Mesendoderm (in vitro differentiated cells): ENCODE measurements at regions not wholly inside any gene's neighbourhood (a gene's known extent, or its start where the extent isn't known, plus 50 kb on each side); places are given as distances from the start of the nearest gene placed in this dataset.

ENCODE experiments used
- DNase-seq: peaks from one replicate; pipeline ENCODE4 v3.0.0; 2013
- H2AK5ac ChIP-seq: 2 replicates; pipeline ENCODE4 v1.6.1; 2013; ENCODE audit warnings: low read length, inconsistent platforms
- H2BK120ac ChIP-seq: 2 replicates; pipeline ENCODE4 v1.6.1; 2013; ENCODE audit warnings: low read depth, mild to moderate bottlenecking, low read length, moderate library complexity, mixed read lengths
- H2BK15ac ChIP-seq: replicated peaks from 2 replicates; pipeline ENCODE4 v1.6.1; 2013; ENCODE audit warnings: low read depth, mild to moderate bottlenecking, moderate library complexity
- H2BK5ac ChIP-seq: 2 replicates; pipeline ENCODE4 v1.6.1; 2013; ENCODE audit warnings: low read length, inconsistent platforms
- H3K18ac ChIP-seq: 2 replicates; pipeline ENCODE4 v1.6.1; 2013; ENCODE audit warnings: mild to moderate bottlenecking, low read length, mixed read lengths
- H3K23ac ChIP-seq: one replicate; pipeline ENCODE4 v1.6.1; 2013; ENCODE audit warnings: low read length
- H3K27ac ChIP-seq: 2 replicates; pipeline ENCODE4 v1.5.1; 2013; ENCODE audit warnings: low read depth, mild to moderate bottlenecking, inconsistent platforms, low read length, moderate library complexity
- H3K27me3 ChIP-seq: 2 replicates; pipeline ENCODE4 v1.6.1; 2013; ENCODE audit warnings: low read length, control low read depth, mild to moderate bottlenecking, inconsistent platforms; ENCODE audit not compliant: insufficient read depth, poor library complexity
- H3K36me3 ChIP-seq: 2 replicates; pipeline ENCODE4 v1.6.1; 2013; ENCODE audit warnings: low read length, inconsistent platforms; ENCODE audit not compliant: control insufficient read depth, insufficient read depth
- H3K4ac ChIP-seq: one replicate; pipeline ENCODE4 v1.6.1; 2013; ENCODE audit warnings: low read depth, mild to moderate bottlenecking, low read length, moderate library complexity
- H3K4me1 ChIP-seq: 2 replicates; pipeline ENCODE4 v1.6.1; 2013; ENCODE audit warnings: low read depth, low read length, inconsistent platforms; ENCODE audit not compliant: control insufficient read depth
- H3K4me2 ChIP-seq: 2 replicates; pipeline ENCODE4 v1.6.1; 2013; ENCODE audit warnings: low read length
- H3K4me3 ChIP-seq: 2 replicates; pipeline ENCODE4 v1.5.1; 2013; ENCODE audit warnings: mild to moderate bottlenecking, low read length
- H3K56ac ChIP-seq: one replicate; pipeline ENCODE4 v1.6.1; 2013; ENCODE audit warnings: low read length
- H3K79me1 ChIP-seq: 2 replicates; pipeline ENCODE4 v1.6.1; 2013; ENCODE audit warnings: low read length, inconsistent platforms
- H3K79me2 ChIP-seq: 2 replicates; pipeline ENCODE4 v1.6.1; 2013; ENCODE audit warnings: mild to moderate bottlenecking, low read length; ENCODE audit not compliant: control insufficient read depth, insufficient read depth
- H3K9ac ChIP-seq: 2 replicates; pipeline ENCODE4 v1.6.1; 2013; ENCODE audit warnings: low read length, inconsistent platforms
- H4K5ac ChIP-seq: one replicate; pipeline ENCODE4 v1.6.1; 2013; ENCODE audit warnings: low read length
- H4K8ac ChIP-seq: one replicate; pipeline ENCODE4 v1.6.1; 2013; ENCODE audit warnings: low read depth, mild to moderate bottlenecking, control low read depth, low read length, moderate library complexity
- whole genome bisulfite sequencing: extraction: QIAGEN DNeasy Blood & Tissue Kit; methylation state at CpG from one replicate; pipeline ENCODE4 v1.1.7; 2013; ENCODE audit warnings: low lambda C conversion rate, missing lambda C conversion rate; ENCODE audit not compliant: insufficient coverage; ENCODE audit errors: extremely low coverage; 5-methylcytosine and 5-hydroxymethylcytosine counted together

- H3K56ac ChIP-seq: no peak overlapping the region
- no CpG with 5 or more reads among the region's 1 CpG for WGBS
- no peak for DNase-seq
These were observed 324.4 kb downstream of the ETAA1 start for GRCh38 chr2:67721516-67721915.

DNA sequence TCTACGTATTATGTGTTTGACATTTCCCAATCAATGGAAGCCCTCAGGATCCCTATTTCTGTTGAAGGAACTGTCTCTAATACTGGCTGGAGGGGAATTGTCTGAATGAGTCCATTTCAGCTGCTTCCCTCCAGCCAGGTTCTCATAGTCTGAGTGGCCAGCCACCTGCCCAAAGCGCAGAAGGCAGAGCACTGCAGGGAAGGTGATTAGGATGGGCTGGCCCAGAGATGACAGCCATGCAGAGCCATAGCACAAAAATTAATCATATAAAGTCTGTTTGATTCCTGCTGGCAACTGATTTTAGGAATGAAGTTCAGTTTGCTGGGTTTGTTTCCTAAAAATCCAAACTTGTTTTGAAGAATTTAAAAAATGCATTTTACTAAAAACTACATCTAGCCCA lies 327.1 kb downstream of the ETAA1 start:
- Histone ChIP-seq H3K79me1 (no peaks in the 10 kb centered on the region), H3K36me3 (no peaks in the 10 kb centered on the region), H2BK120ac (no peak overlapping the region), H3K4me1 (no peaks in the 10 kb centered on the region), H3K9ac (no peak overlapping the region), H4K5ac (no peak overlapping the region), H4K8ac (no peak overlapping the region), H3K18ac (no peak overlapping the region), H3K79me2 (no peaks in the 10 kb centered on the region), H3K4me3 (no peak overlapping the region), H3K27ac (no peak overlapping the region), H3K4ac (no peak overlapping the region), H2BK15ac (no peak overlapping the region), H3K56ac (no peak overlapping the region), H3K4me2 (no peak overlapping the region), H2BK5ac (no peak overlapping the region), H3K27me3 (no peaks in the 10 kb centered on the region), H2AK5ac (no peak overlapping the region), H3K23ac (no peak overlapping the region)
- DNase-seq: no peak
- WGBS: no CpG with 5 or more reads among the region's 2 CpGs

More at GRCh38 chr2:67721516-67721915, 324.4 kb downstream of the ETAA1 start:
- H3K23ac ChIP-seq: no peak overlapping the region
- no peak overlapping the region for H3K9ac ChIP-seq
- H3K79me1 ChIP-seq: no peaks in the 10 kb centered on the region
- no peak overlapping the region for H3K4me2 ChIP-seq
- no peak overlapping the region for H2AK5ac ChIP-seq
- H3K4ac ChIP-seq: no peak overlapping the region
- H3K36me3 ChIP-seq: no peaks in the 10 kb centered on the region
- H3K18ac ChIP-seq: no peak overlapping the region
- H4K5ac ChIP-seq: no peak overlapping the region
- H2BK15ac ChIP-seq: no peak overlapping the region
- H3K27me3 ChIP-seq: no peaks in the 10 kb centered on the region
- no peak overlapping the region for H4K8ac ChIP-seq
- no peaks in the 10 kb centered on the region for H3K4me1 ChIP-seq
- H3K27ac ChIP-seq: no peak overlapping the region
- no peak overlapping the region for H2BK120ac ChIP-seq
- no peaks in the 10 kb centered on the region for H3K79me2 ChIP-seq
- H2BK5ac ChIP-seq: no peak overlapping the region
- H3K4me3 ChIP-seq: no peak overlapping the region

- no peak overlapping the region for H2BK15ac ChIP-seq
- H3K9ac ChIP-seq: no peak overlapping the region
- no peak overlapping the region for H3K27ac ChIP-seq
- H3K27me3 ChIP-seq: no peaks in the 10 kb centered on the region
- H2AK5ac ChIP-seq: no peak overlapping the region
- no peaks in the 10 kb centered on the region for H3K4me1 ChIP-seq
- no peaks in the 10 kb centered on the region for H3K79me1 ChIP-seq
- WGBS: no CpG with 5 or more reads among the region's 1 CpG
- no peak overlapping the region for H3K4me3 ChIP-seq
- H4K8ac ChIP-seq: no peak overlapping the region
- no peak overlapping the region for H3K4me2 ChIP-seq
- no peak overlapping the region for H3K18ac ChIP-seq
- H3K36me3 ChIP-seq: no peaks in the 10 kb centered on the region
- no peak for DNase-seq
- H2BK5ac ChIP-seq: no peak overlapping the region
- no peak overlapping the region for H3K4ac ChIP-seq
- no peak overlapping the region for H3K56ac ChIP-seq
- H4K5ac ChIP-seq: no peak overlapping the region
- H2BK120ac ChIP-seq: no peak overlapping the region
- H3K23ac ChIP-seq: no peak overlapping the region
- no peaks in the 10 kb centered on the region for H3K79me2 ChIP-seq
These were observed 328.6 kb downstream of the ETAA1 start for GRCh38 chr2:67725731-67726130.

DNA sequence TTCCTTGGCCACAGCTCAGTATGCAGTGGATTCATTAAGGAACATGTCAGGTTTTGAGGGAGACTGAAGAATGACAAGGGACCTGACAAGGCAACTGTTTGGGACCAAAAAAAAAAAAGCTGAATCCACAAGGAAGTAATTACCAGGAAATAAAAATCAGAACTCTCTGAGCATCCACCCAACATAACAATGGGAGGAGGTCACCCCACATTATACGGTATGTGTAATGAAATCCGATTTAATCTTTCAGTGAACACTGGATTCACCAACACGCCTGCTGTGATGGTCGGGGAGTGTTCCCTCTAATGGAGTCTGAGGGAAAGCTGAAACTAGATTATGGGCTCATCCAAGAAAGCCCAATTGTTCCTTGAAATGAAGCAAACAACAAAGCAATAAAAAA lies 329.3 kb downstream of the ETAA1 start:
- Histone ChIP-seq H4K5ac (no peak overlapping the region), H2BK120ac (no peak overlapping the region), H3K23ac (no peak overlapping the region), H3K56ac (no peak overlapping the region), H3K4me2 (no peak overlapping the region), H3K4ac (no peak overlapping the region), H4K8ac (no peak overlapping the region), H3K36me3 (no peaks in the 10 kb centered on the region), H3K18ac (no peak overlapping the region), H3K4me3 (no peak overlapping the region), H3K9ac (no peak overlapping the region), H3K4me1 (no peaks in the 10 kb centered on the region), H2AK5ac (no peak overlapping the region), H2BK15ac (no peak overlapping the region), H3K27ac (no peak overlapping the region), H3K79me2 (no peaks in the 10 kb centered on the region), H3K79me1 (no peaks in the 10 kb centered on the region), H2BK5ac (no peak overlapping the region), H3K27me3 (no peaks in the 10 kb centered on the region)
- no CpG with 5 or more reads among the region's 4 CpGs for WGBS
- no peak for DNase-seq

DNA sequence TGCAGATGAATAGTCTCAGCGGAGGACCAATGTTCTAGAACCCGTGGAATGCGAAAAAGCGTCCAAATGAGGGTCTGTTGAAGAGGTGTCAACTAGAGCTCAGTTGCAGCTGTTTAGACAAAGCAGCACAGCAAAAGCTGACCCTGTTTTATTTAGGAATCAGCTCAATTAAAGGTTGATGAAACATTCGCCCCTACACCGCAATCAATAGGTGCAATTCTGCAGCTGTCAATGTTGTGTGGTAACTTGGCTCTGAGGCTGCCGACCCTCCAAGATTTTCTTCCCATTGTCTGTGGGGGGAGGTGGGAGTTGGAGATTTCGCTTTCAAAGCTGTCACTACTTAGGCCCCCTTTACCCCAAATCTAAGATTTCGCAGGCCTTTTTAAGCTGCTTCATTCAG lies 330.0 kb downstream of the ETAA1 start:
- H4K8ac ChIP-seq: no peak overlapping the region
- no peak for DNase-seq
- H2AK5ac ChIP-seq: no peak overlapping the region
- H3K27me3 ChIP-seq: no peaks in the 10 kb centered on the region
- no peak overlapping the region for H3K4me2 ChIP-seq
- H3K23ac ChIP-seq: no peak overlapping the region
- H3K18ac ChIP-seq: no peak overlapping the region
- no peak overlapping the region for H2BK5ac ChIP-seq
- H3K4me1 ChIP-seq: no peaks in the 10 kb centered on the region
- H2BK15ac ChIP-seq: no peak overlapping the region
- H3K4ac ChIP-seq: no peak overlapping the region
- H3K79me2 ChIP-seq: no peaks in the 10 kb centered on the region
- H4K5ac ChIP-seq: no peak overlapping the region
- H3K36me3 ChIP-seq: no peaks in the 10 kb centered on the region
- no peak overlapping the region for H3K9ac ChIP-seq
- H3K27ac ChIP-seq: no peak overlapping the region
- H3K4me3 ChIP-seq: no peak overlapping the region
- no peaks in the 10 kb centered on the region for H3K79me1 ChIP-seq
- no CpG with 5 or more reads among the region's 9 CpGs for WGBS
- no peak overlapping the region for H2BK120ac ChIP-seq
- H3K56ac ChIP-seq: no peak overlapping the region

GRCh38 chr2:67727623-67728022 lies 330.5 kb downstream of the ETAA1 start:
- Histone ChIP-seq H3K4me2 (no peak overlapping the region), H3K79me1 (no peaks in the 10 kb centered on the region), H3K4me1 (no peaks in the 10 kb centered on the region), H2BK15ac (no peak overlapping the region), H2BK5ac (no peak overlapping the region), H3K56ac (no peak overlapping the region), H3K18ac (no peak overlapping the region), H3K27ac (no peak overlapping the region), H4K5ac (no peak overlapping the region), H2BK120ac (no peak overlapping the region), H3K36me3 (no peaks in the 10 kb centered on the region), H3K9ac (no peak overlapping the region), H2AK5ac (no peak overlapping the region), H3K4me3 (no peak overlapping the region), H3K27me3 (no peaks in the 10 kb centered on the region), H4K8ac (no peak overlapping the region), H3K4ac (no peak overlapping the region), H3K23ac (no peak overlapping the region), H3K79me2 (no peaks in the 10 kb centered on the region)
- no CpG with 5 or more reads among the region's 4 CpGs for WGBS
- no peak for DNase-seq
